ENCODE measurements at regions not wholly inside any gene's neighbourhood (a gene's known extent, or its start where the extent isn't known, plus 50 kb on each side); places are given as distances from the start of the nearest gene placed in this dataset.

- no peak for TF ChIP-seq POLR2A (IDR thresholded peaks at IDR 0.05; ENCODE audit: borderline replicate concordance, extremely low read depth, insufficient read depth, insufficient read length)
- TF ChIP-seq EGR1 (IDR thresholded peaks at IDR 0.05; ENCODE audit: low read depth): no peak
- TF ChIP-seq, protein P1, sequence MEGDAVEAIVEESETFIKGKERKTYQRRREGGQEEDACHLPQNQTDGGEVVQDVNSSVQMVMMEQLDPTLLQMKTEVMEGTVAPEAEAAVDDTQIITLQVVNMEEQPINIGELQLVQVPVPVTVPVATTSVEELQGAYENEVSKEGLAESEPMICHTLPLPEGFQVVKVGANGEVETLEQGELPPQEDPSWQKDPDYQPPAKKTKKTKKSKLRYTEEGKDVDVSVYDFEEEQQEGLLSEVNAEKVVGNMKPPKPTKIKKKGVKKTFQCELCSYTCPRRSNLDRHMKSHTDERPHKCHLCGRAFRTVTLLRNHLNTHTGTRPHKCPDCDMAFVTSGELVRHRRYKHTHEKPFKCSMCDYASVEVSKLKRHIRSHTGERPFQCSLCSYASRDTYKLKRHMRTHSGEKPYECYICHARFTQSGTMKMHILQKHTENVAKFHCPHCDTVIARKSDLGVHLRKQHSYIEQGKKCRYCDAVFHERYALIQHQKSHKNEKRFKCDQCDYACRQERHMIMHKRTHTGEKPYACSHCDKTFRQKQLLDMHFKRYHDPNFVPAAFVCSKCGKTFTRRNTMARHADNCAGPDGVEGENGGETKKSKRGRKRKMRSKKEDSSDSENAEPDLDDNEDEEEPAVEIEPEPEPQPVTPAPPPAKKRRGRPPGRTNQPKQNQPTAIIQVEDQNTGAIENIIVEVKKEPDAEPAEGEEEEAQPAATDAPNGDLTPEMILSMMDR (IDR thresholded peaks at IDR 0.05 in 2 of 3, conservative IDR thresholded peaks at IDR 0.05 in 1 of 3; ENCODE audit: borderline replicate concordance in 1 of 3, insufficient read depth in 1 of 3, low read depth in 2 of 3, low read length in 2 of 3): no peak
- TF ChIP-seq ZBTB33 (IDR thresholded peaks at IDR 0.05; ENCODE audit: extremely low read depth, insufficient replicate concordance, low read length): no peak
- no peak for TF ChIP-seq YY1 (IDR thresholded peaks at IDR 0.05; ENCODE audit: extremely low read depth, insufficient replicate concordance, low read depth, low read length)
- no peak for TF ChIP-seq POLR2AphosphoS5 (IDR thresholded peaks at IDR 0.05; ENCODE audit: low read depth, low read length)
Measured at GRCh38 chr4:165784672-165785071, 88.4 kb upstream of the TLL1 start.
